ENCODE measurements at regions not wholly inside any gene's neighbourhood (a gene's known extent, or its start where the extent isn't known, plus 50 kb on each side); places are given as distances from the start of the nearest gene placed in this dataset.

- TF ChIP-seq, protein P1, sequence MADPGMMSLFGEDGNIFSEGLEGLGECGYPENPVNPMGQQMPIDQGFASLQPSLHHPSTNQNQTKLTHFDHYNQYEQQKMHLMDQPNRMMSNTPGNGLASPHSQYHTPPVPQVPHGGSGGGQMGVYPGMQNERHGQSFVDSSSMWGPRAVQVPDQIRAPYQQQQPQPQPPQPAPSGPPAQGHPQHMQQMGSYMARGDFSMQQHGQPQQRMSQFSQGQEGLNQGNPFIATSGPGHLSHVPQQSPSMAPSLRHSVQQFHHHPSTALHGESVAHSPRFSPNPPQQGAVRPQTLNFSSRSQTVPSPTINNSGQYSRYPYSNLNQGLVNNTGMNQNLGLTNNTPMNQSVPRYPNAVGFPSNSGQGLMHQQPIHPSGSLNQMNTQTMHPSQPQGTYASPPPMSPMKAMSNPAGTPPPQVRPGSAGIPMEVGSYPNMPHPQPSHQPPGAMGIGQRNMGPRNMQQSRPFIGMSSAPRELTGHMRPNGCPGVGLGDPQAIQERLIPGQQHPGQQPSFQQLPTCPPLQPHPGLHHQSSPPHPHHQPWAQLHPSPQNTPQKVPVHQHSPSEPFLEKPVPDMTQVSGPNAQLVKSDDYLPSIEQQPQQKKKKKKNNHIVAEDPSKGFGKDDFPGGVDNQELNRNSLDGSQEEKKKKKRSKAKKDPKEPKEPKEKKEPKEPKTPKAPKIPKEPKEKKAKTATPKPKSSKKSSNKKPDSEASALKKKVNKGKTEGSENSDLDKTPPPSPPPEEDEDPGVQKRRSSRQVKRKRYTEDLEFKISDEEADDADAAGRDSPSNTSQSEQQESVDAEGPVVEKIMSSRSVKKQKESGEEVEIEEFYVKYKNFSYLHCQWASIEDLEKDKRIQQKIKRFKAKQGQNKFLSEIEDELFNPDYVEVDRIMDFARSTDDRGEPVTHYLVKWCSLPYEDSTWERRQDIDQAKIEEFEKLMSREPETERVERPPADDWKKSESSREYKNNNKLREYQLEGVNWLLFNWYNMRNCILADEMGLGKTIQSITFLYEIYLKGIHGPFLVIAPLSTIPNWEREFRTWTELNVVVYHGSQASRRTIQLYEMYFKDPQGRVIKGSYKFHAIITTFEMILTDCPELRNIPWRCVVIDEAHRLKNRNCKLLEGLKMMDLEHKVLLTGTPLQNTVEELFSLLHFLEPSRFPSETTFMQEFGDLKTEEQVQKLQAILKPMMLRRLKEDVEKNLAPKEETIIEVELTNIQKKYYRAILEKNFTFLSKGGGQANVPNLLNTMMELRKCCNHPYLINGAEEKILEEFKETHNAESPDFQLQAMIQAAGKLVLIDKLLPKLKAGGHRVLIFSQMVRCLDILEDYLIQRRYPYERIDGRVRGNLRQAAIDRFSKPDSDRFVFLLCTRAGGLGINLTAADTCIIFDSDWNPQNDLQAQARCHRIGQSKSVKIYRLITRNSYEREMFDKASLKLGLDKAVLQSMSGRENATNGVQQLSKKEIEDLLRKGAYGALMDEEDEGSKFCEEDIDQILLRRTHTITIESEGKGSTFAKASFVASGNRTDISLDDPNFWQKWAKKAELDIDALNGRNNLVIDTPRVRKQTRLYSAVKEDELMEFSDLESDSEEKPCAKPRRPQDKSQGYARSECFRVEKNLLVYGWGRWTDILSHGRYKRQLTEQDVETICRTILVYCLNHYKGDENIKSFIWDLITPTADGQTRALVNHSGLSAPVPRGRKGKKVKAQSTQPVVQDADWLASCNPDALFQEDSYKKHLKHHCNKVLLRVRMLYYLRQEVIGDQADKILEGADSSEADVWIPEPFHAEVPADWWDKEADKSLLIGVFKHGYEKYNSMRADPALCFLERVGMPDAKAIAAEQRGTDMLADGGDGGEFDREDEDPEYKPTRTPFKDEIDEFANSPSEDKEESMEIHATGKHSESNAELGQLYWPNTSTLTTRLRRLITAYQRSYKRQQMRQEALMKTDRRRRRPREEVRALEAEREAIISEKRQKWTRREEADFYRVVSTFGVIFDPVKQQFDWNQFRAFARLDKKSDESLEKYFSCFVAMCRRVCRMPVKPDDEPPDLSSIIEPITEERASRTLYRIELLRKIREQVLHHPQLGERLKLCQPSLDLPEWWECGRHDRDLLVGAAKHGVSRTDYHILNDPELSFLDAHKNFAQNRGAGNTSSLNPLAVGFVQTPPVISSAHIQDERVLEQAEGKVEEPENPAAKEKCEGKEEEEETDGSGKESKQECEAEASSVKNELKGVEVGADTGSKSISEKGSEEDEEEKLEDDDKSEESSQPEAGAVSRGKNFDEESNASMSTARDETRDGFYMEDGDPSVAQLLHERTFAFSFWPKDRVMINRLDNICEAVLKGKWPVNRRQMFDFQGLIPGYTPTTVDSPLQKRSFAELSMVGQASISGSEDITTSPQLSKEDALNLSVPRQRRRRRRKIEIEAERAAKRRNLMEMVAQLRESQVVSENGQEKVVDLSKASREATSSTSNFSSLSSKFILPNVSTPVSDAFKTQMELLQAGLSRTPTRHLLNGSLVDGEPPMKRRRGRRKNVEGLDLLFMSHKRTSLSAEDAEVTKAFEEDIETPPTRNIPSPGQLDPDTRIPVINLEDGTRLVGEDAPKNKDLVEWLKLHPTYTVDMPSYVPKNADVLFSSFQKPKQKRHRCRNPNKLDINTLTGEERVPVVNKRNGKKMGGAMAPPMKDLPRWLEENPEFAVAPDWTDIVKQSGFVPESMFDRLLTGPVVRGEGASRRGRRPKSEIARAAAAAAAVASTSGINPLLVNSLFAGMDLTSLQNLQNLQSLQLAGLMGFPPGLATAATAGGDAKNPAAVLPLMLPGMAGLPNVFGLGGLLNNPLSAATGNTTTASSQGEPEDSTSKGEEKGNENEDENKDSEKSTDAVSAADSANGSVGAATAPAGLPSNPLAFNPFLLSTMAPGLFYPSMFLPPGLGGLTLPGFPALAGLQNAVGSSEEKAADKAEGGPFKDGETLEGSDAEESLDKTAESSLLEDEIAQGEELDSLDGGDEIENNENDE (IDR thresholded peaks at IDR 0.05; ENCODE audit: insufficient replicate concordance, low read length): no peak
- no peak for TF ChIP-seq MAX (IDR thresholded peaks at IDR 0.05)
Observed at GRCh38 chr7:115221456-115221855, 299.6 kb downstream of the MDFIC start.
